CD1c-positive myeloid dendritic cell (primary cell): ENCODE measurements at regions not wholly inside any gene's neighbourhood (a gene's known extent, or its start where the extent isn't known, plus 50 kb on each side); places are given as distances from the start of the nearest gene placed in this dataset.

ENCODE experiments used
- DNase-seq: peaks from one replicate; pipeline ENCODE4 v3.0.0-alpha.2; 2016; ENCODE audit errors: extremely low spot score

DNA sequence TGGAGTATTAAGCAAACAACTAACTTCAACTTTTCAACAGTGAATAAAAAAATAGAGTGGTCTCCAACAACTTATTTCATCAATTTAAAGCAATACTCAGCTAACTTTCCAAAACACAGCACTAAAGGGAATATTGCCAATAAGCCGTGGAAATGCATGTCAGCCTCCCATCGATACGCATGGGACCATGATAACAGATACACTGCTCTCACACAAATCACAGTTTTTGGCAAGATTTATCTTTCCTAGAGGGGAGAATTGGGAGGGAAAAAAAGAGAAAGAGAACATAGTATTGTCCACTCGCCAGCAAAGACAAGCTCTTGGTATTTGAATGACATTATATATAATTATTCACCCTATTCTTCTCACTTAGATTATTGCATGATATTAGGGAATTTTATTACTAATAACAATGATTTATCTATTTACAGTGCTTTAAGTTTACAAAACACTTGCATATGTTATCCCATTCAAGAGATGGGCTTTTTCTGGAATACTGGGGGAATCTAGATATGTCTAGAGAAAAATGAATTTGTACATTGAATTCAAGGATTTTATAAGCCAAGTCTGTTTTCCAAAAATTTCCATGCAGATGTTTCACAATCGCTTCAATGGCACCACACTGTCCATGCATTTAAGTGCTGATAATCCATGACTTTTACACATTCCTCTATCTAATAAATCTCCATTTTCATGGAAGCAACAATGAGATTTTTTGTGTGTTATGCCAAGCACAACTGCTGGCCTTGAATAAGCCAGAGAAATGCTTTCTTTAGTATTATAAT, 194.0 kb upstream of the MGMT start:
- DNase-seq = no peak

DNA sequence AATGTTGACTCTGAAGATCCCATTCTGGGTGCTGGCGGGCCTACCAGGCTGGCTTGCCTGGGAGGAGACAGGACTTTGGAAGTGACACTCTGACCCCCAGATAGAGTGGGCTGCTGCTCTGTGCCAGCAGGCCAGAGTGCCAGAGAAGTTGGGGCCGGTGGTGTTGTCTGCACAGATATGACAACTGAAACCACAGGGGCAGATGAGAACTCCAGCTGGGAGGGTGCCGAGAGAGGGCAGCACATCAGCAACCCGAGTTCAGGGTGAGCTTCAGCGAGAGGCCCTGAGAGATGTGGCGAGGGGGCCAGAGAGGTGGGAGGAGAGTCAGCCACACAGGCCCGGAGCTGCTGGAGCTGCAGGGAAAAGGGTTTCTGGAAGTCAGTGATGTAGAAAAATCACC, 193.2 kb upstream of the MGMT start:
- DNase-seq = no peak

DNA sequence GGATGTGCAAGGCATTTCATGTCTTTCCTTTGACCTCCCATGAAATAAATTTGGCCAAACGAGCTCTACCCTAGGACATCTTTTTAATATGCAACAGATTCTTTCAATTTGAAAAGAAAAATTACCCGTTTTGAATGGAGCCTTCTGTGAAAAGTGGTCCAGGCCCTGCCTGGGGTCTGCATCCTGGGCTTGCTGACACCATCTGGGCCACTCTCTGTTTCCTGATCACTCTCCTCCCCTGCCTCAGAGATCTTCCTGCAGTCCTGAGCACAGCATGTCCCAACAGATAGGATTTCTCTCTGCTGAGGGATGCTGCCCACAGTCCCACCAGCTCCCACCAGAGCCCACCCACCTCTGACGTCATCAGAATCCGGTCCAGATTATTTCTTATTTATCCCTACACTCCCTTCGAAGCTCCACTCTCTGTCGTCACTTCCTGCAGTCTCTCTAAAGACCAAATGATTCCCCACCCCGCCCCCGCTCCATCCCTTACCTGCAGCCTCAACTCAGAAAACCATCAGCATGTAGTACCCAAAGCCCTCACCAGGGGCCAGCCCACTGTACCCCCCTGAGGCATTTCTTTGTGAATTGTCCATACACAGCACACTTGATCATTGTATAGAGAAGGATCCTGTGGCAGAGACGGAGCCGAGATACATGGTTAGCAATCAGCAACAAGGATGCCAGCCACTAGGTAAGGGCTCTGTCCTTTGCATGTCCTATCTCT, 192.1 kb upstream of the MGMT start:
- no peak for DNase-seq

DNA sequence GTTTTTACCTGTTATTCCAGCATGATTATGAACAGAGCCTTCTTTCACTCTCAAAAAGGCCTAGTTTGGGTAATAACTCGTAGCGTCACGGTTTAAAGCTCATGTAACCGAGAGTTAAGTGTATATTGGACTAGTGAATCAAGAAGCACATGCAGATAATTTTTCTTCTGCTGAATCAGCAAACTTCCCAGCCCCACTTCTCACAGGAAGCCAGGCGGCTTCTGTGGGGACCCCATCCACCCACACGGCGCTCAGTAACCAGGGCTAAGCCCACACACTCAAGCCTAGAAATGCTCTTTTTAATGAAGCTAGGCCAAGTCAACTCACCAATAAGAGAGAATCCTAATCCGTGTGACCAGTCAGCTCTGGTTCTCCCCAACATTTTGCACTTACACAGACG, 191.2 kb upstream of the MGMT start:
- DNase-seq = no peak

DNA sequence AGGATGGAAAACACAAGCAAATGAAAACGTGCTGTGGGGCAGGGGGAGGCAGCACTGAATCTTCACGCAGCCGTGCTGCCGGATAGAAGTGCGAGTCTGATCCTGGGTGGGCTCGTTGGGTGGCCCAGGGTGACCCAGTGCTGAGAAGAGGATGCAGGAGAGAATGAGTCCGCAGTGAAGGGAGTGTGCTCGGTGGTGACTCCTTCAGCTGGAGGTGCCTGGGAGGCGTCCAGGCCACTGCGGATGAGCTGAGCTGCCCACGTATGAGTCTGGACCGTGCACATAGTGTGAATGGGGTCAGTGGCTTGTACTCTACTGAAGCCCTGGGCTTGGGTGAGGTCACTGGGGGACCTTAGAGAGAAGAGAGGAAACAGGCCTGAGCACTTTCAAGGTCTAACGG, 190.0 kb upstream of the MGMT start:
- DNase-seq = no peak

DNA sequence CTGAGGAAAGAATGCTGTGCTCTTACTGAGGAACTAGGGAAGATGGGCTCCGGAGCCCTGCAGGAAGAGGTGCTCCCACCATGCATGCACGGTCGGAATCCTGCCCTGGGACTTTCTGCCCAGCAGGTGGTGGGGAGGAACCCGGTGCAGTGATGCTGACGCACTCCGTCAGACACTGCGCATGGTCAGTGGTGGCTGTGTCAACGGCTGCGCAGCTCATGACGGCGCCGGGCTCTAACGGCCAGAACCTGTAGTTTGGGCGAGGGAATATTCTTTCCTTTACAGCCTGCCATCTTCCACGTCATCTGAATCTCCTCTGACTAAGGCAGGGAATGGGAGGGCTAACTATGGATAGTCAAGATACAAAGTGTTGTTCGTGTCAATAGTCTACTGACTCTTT, 189.2 kb upstream of the MGMT start:
- no peak for DNase-seq

DNA sequence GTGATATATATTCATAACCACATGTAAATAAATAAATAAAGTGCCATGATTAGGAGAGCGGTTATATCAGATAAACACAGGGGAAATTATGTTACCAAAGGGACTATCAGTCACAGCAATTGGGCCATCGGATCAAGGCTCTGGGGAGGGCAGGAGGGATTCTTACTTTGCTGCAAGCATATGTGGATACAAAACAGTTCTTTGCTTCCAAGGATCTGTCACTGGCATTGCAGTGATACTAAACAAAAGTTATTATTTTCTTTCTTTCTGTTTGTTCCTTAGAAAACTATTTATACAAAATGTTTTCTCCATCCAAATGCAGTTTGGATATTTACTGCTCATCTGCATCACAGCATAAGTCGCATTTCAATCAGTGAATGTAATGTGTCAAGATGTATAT, 188.4 kb upstream of the MGMT start:
- DNase-seq = no peak

DNA sequence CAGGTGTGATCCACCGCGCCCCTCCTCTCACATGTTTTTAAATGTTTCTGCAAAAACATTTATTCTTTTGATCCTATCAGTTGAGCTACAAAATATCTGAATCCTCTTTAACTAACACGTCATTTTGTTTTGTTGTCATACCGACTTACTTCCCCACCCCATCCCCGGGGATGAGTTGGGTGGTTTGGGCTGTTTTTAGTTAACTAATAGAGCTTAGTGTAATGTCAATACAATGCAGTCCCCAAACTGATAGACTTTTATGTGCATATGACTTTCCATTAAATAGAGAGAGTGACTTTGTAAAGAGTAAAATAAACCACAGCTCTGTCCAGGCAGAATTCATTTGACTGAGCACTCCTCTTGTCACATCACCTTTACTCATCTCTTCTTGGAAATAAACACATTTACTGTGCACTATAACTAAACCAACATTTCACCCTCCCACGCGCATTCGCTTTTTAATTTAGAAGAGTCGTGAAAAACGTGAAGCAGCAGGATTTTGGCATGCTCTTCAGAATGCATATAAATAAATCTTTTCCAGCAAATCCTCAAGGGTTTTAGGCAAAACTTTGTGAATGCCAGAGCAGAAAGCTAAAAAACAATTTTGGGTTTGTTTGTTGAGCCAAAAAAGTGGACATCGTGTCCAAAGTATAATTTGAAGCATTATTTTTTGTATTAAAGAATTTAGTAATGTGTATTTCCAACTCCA, 187.4 kb upstream of the MGMT start:
- no peak for DNase-seq

DNA sequence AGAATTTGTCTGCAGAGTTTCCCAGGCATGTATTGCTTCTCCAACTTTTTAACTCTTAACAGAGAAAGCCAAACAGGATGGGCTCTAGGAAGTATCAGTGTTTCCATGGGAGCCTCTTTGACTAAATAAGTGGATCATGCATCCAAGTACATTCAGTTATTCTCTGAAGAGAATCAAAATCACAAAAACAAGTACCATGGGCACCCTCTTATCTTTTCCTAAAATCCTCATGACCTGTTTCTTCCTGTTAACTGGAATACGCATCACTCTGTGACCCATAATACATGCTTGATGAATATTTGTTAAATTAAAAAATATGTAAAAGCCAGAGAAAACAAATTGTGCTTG, 186.9 kb upstream of the MGMT start:
- DNase-seq = no peak

DNA sequence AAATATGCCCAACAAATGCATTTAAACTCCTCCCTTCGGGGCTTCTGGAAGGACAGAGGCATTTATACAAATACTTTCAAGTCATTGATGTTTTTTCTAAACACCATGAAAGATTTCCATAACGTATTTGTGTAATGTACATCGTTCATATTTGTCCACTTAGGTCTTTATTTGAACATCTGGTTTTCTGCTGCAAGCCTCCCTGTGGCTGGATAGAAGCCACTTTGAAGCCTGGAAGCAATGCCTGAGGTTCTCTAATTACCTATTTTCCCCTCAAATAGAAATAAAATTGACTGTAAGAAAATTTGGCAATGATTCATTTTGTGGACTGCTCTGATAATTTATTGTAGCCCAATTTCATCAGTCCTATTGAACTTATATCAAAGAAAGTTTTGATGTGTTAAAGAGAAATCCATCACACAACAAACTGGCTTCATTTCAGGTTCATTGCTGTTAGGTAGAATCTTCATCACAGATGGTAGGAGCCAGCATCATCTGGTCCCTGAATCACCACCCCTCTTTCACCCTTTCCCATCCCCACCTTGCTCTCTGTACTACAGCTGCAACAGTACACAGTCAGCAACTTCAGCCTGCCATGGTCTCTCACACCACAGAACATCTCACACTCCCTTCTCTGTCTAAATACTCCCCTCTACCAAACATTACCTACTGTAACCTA, 186.0 kb upstream of the MGMT start:
- no peak for DNase-seq

DNA sequence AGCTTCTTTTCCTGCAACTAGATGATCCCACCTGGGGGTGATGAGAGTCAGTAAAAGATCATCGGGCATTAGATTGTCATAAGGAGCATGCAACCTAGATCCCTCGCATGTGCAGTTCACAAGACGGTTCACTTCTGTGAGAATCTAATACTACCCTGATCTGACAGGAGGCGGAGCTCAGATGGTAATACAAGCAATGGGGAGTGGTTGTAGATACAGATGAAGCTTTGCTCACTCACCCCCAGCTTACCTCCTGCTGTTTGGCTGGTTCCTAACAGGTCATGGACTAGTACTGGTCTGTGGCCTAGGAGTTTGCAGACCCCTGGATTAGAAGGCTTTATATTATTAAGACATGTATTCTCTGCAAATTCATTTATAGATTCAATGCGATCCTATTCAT, 181.6 kb upstream of the MGMT start:
- DNase-seq = no peak

DNA sequence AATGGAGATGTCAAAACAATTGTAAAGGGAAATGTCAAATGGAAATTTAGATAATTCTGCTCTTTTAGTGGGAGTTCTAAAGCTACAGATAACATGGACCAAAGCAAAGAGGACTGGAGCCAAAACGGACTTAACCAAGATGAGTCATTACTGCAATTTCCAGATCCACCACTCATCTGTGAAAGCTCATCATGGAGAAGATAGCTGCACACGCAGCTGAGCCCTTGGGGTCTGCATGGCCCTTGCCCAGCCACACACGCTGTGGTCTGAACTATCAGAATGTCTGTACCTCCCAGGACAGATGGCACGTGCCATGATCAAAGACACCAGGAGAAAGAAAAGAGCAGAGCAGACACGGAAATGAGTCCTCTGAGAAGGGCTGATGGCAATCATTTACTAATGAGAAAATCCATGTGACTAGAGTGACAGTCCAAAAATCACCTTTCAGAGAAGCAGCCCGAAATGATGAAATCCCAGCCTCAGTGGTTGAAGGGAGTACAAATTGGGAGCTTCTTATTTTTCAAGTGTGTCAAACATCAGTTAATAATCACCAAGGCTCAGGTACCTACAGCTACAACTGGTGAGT, 177.9 kb upstream of the MGMT start:
- no peak for DNase-seq

DNA sequence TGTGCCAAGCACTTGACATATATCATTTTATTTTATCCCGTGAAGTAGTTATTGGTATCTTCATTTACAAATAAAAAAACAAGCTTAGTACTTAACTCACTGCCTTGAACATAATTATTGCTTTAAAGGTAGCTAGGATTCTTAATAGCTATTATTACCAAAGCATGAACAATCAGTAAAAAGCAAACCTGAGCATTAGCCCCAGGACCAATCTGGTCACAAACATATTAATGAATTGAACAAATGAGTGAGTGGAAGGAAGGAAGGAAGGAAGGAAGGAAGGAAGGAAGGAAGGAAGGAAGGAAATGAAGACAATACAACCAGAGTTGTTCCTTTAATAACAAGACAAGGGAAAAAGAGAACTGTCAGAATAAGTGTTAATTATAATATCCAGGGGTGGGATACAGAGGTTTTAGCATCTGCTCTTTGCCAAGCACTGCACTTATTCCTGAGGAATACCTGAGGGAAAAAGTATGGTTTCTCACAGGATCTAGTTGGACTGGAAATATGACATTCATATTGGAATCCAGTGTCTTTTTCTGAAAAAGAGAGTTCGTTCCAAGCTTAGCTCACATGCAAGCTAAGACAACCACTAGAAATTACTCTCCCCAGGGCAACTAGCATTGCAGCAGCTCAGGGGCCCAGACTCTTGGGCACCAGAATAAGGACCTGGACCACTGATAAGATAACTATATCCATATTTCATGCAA, 172.9 kb upstream of the MGMT start:
- no peak for DNase-seq

DNA sequence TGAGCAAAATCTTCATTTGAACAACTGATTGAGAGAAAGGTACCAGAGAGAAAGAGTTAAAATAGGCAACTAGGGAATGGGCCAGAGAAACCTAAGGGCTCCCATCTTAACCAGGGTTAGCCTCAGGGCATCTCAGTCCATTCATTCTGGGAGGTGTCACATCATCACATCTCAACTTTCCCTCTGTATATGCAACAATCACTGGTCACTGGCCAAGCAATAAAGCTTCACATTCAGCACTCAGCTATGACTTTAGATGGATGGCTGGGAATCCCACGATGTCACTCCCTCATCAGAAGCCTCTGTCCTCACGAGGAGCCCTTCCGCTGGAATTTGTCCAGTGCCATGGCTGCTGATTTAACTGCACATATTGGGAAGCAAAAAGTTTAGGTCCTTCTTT, 172.1 kb upstream of the MGMT start:
- DNase-seq = no peak

DNA sequence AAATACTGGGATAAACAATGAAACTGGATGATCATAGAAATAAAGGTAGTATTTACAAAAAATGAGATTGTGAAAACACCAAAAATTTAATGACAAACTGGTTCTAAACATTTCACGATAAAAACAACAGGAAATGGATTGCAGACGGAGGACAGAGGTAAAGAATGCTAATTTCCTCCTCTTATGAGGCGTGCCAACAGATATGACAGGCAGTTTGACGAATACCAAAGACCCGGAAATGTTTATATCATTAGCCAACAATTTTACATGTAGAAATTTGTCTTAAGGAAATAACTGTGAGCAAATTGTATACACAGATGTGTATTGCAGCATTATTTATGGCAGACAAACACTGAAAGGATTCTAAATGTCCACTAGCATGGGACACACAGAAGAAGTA, 162.0 kb upstream of the MGMT start:
- DNase-seq = no peak

DNA sequence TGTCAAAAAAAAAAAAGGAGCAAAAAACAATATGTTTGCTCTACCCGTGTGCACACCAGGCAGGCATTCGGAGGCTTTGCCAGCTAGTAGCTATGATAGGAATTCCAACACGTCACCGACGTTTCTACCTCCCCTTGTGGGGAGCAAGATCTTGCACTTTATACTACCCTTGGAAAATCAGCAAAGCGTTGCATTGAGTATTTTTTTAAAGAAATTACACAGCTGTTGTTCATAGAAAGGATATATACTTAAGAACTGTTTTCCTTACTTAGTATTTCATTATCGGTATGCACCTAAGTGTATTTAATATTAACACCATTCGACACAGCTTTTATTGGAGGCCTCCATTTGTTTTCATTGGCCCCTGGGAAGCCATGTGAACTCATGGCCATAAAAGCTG, 159.9 kb upstream of the MGMT start:
- DNase-seq = no peak

DNA sequence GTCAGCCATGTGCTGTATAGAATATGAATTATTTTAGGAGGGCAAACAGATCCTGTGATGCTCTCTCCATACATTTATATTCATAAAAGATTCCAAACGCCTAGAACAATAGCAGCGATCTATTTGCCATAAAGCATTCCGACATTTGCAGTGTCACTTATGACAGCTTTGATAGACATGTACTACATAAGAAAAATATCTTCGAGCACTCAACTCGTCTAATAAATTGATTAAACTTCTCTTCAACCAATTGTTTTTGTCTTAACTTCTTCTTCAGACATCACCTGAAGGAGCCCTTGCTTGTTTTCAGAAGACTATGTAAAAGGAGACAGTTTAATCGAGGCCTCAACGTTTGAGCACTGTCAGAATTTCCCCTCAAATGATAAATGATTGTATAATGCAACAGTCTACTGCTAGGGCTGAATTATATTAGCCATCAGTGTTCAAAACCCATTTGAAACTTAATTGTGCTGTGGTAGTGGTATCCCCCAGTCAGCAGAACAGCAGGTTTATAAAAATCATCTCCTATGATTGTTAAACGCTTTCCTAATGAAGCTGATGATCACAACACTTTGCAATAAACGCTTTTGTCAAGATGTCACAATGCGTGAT, 158.0 kb upstream of the MGMT start:
- no peak for DNase-seq

DNA sequence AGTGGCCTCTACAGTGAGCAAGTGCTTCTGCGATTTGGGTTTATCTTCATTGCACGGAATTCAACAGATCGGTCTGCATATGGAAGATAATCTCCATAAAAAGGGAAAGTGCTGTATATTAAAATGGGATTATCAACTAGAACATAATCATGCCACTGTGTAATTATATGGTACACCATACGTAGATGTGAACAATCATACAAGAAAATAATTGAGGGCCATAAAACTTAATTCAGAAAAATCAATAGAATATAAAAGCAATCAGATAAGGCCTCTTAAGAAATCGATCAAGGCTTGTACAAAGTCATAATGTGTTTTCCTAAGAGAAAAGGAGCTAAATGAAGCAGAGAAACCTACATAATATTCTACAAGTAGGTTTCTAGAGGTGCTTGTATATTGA, 157.5 kb upstream of the MGMT start:
- no peak for DNase-seq

DNA sequence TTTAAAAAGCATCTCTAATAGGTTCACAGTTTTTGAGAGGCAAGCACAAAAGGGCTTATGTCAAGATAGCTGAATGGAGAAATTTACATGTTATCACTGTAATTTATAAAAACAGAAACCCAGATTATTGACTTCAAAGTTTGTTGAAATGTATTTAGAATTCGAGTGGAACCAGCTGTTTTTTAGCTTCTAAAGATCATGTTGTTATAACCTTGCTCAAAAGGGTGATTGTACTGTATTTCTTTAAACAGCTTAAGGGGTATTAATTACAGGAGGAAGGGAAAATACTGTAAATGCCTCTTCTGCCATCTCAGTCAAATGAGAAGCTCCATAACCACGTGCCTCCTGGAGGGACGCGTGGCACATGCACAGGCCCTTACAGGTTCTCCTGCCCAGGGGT, 156.2 kb upstream of the MGMT start:
- DNase-seq = no peak

DNA sequence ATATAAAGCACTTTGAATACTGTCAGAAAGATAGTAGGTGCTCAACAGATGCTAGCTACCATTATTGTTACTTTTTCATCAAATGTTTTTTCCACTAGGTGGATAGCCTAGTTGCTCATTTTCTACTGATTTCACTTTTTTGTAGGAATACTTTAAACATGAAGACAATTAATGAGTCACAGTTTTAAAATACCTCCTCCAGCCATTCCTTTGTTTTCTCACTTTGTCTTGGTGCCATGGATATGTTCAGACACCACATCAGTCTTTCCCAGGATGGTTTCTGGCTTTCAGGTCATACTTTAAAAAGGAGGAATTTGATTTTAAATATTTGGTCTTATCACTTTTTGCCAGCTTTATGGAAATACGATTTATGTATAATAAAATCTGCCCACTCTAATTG, 147.1 kb upstream of the MGMT start:
- DNase-seq = no peak

DNA sequence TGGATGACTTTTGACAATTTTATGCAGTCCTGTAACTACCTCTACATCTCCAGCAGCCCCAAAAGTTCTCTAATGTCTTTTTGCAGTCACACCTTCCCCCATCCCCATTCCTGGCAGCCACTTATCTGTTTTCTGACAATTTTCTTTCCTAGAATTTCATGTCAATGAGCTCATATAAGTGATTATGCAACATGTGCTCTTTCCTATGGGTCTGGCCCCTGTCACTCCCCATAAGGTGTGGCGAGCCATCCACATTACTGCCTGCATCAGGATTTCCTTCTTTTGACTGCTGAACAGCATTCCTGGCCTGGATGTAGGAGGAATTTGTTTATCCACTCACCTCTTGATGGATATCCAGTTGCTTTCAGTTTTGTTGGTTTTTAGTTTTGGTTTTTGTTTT, 146.7 kb upstream of the MGMT start:
- DNase-seq = no peak
